ENCODE measurements at regions not wholly inside any gene's neighbourhood (a gene's known extent, or its start where the extent isn't known, plus 50 kb on each side); places are given as distances from the start of the nearest gene placed in this dataset.

- no peak for DNase-seq (ENCODE audit: low read depth in 2 of 2)
These were observed 255.9 kb upstream of the GLI3 start for GRCh38 chr7:42492920-42493319.

- DNase-seq (ENCODE audit: low read depth in 2 of 2) = no peak
These were observed 254.1 kb upstream of the GLI3 start for GRCh38 chr7:42491106-42491505.

DNA sequence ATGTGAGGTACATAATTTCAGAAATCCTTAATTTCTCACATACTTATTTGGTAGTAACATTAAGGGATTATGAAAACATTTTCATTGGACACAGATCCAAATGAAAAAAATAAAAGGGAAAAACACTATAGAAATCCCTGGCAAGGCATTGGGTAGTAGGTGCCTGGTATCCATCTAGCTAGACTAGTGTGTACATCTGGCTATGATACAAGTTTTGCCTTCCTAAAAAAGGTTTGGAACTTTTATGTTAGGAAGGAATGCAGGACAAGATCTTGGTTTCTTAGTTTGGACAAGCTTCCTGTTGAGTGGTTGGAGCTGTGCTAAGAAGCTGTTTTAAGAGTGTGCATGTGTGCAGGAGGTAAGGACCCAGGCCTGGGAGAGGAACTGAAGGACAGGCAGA, 252.3 kb upstream of the GLI3 start:
- no peak for DNase-seq (ENCODE audit: low read depth in 2 of 2)

- DNase-seq (ENCODE audit: low read depth in 2 of 2) = no peak
These were observed 248.3 kb upstream of the GLI3 start for GRCh38 chr7:42485301-42485766.

DNA sequence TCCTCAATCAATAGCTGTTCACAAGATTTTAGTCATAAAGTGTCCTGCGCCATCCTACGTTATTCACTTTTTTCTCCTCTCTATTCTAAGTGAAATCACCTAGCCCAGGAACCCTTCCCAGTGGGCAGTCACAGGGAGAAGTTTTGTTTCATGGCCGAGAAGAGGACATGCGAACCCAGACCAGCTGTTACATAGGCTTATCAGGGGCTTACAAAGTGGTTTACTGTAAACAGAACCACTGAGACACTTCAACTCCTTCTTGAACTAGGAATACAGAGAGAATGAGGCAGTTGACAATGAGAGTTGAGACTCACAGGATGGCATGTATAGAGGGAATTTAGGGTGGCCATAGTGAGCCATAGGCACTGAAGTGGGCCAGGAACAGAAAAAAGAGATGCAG, 246.9 kb upstream of the GLI3 start:
- no peak for DNase-seq (ENCODE audit: low read depth in 2 of 2)

DNA sequence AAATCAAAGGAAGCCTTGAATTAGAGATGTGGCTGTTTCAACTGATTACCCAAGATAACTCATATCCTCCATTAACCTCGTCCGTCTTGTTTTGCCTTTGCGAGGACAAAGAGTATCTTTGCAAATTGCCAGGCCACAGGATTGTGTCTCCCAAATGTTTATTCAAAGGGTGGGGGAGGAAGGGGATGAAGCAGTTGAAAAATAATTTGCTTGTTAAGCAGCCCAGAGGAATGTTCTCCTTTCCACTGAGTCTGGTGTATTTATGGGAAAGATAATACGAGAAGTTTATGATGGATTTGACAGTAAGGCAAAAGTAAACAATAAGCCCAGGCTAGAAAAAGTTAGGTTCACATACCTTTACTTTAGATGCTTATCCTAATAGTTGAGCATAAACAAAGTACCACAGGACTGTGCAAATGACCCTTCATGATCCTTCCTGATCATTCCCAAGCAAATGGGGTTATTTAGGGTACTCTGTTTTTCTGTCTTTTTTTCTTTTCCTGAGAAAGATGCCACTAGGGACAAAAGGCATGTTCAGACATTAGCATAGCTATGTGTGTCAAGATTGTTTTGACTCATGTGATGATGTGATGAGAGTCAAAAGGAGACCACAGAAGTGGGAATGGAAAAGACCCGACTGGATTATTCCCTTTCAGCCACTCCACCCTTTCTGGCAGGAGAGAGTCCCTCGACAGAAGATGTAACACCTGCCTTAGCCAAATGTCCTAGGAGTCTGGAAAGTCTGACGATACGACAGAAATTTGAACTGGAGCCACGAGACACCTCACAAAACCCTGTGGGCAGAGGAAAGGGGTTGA, 243.0 kb upstream of the GLI3 start:
- DNase-seq (ENCODE audit: low read depth in 2 of 2) = no peak

DNA sequence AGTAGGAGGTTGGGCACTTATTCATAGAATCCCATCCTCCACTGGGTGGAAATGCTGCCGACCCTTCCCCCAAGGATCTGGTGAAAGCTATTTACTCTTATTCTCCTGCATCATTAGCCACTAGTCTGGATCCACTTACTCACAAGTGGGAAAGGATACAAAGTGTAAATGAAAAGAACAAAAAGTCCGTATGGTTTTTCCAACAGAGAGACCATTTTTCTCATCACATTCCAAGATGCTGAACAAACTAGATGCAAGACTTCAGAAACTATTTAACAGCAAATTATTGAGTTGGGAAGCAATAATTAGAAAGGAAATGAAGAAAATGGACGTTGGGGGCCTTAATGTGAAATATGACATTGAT, 242.4 kb upstream of the GLI3 start:
- DNase-seq (ENCODE audit: low read depth in 2 of 2) = no peak

- DNase-seq (ENCODE audit: low read depth in 2 of 2) = no peak
These were observed 241.7 kb upstream of the GLI3 start for GRCh38 chr7:42478717-42479116.

DNA sequence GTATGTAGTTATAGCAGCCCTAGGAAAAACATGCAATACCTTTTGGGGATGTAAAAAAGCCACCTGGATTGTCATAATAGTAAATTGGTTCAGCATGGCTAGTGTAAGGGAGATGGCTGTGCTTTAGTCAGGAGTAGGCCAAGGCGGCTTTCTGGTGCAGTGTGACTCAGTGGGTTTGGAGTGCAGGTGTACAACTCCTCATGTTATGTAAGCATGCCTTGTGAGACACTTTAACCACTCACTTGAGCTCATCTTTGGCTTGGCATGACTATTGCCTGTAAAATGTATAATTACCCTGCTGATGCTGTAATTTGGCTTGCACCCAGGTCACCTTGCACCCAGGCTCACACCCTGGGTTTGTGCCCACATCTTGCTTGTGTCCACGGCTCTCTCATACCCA, 239.2 kb upstream of the GLI3 start:
- DNase-seq (ENCODE audit: low read depth in 2 of 2) = no peak

DNA sequence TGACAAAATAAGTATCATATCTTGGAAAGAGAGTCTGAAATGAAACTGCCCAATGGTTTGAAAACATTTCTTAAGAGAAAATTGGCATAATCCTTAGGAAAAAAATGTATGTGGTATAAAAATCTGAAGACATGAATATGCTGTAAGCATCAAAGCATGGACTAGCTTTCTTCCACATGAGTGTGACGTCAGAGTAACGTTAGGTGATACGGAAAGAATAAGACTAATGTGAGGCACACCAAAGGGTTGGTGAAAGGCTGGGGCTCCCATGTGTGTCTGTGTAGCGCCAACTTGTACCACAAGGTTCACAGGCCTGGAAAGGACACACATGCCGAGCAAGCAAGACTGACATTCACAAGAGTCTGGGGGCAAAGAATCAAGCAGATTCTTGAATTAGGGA, 238.1 kb upstream of the GLI3 start:
- no peak for DNase-seq (ENCODE audit: low read depth in 2 of 2)

GRCh38 chr7:42473099-42473498, 236.1 kb upstream of the GLI3 start:
- DNase-seq (ENCODE audit: low read depth in 2 of 2) = no peak

- no peak for DNase-seq (ENCODE audit: low read depth in 2 of 2)
These were observed 234.7 kb upstream of the GLI3 start for GRCh38 chr7:42471573-42472174.

- DNase-seq (ENCODE audit: low read depth in 2 of 2) = no peak
These were observed 232.3 kb upstream of the GLI3 start for GRCh38 chr7:42469341-42469740.

DNA sequence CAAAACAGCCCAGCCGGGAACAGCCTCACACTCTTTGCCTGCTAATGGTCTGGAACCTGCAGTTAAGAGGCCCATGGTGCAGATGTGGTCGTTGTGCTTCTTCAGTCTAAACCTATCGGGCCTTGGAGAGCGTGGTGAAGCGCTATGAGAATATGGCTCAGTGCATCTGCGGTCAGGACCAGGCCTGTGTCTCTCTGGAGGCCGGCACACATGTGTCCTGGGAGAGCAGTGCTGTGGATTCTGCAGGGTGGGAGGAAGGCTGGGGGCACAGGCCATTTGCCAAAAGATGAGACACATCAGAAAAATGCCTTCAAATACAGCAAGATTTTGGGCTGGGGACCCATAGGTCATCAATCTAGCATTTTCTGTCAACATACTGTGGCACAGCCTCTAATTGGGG, 231.5 kb upstream of the GLI3 start:
- no peak for DNase-seq (ENCODE audit: low read depth in 2 of 2)

DNA sequence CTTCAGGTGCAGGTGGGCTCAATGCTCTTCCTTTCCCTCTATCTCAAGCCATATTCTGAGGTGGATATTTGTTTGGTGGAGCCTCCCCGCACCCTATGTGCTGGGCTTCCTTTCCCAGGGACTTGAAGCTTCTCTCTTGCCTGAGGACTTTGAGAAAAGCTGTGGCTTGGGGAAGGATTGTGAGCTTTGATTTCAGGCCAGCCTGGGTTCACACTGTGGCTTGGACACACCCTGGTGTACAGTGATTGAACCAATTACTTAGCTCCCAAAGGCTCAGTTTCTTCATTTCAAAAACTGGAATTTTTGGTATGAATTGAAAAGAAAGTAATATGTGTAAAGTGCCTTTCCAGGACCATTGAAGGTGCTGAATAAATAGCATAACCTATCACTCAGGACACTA, 224.5 kb upstream of the GLI3 start:
- no peak for DNase-seq (ENCODE audit: low read depth in 2 of 2)

GRCh38 chr7:42460933-42461332, 223.9 kb upstream of the GLI3 start:
- no peak for DNase-seq (ENCODE audit: low read depth in 2 of 2)

- no peak for DNase-seq (ENCODE audit: low read depth in 2 of 2)
These were observed 223.1 kb upstream of the GLI3 start for GRCh38 chr7:42460148-42460547.

DNA sequence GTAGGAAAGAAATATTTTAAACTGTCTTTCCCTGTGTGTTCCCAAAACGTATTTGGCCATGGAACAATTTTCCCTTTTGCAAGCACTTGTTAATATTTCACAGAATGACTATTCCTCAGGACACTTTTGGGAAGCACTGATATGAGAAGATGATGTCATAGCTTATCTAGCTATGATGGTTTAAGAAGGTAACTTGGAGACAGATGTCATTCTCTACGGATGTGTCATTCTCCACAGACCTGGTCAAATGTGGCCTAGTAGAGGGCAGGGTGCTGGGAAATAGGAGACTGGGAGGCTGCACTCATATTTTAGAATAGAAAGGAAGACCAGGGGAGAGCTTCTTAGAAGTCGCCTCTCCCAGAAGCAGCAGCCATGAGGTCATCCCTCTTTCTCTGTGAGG, 220.7 kb upstream of the GLI3 start:
- no peak for DNase-seq (ENCODE audit: low read depth in 2 of 2)

DNA sequence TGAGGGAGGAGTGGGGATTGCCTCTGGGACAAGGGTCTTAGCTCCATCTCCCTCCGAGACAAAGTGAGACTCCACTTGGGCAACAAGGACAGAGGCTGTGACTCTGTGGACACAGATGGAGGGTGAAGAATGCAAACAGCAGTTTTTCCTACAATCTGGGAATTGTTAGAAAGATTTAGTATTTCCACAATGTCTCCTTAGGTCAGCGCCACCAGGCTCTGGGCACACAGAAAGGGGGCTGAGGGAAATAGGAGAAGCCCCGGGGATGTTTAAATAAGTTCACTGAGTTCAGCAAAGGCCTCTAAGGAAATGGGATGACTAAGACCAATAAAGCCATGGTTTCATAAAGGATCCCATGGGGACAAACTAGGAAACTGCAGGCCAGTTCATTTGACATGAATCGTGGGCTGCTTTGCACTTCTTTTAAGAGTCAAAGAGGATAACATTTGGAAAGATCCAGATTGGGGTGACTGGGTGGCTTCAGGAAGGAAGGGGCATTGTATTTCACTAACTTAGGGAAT, 219.8 kb upstream of the GLI3 start:
- no peak for DNase-seq (ENCODE audit: low read depth in 2 of 2)

- DNase-seq (ENCODE audit: low read depth in 2 of 2) = no peak
These were observed 219.3 kb upstream of the GLI3 start for GRCh38 chr7:42456267-42456666.

- DNase-seq (ENCODE audit: low read depth in 2 of 2) = no peak
These were observed 216.9 kb upstream of the GLI3 start for GRCh38 chr7:42453931-42454361.

- no peak for DNase-seq (ENCODE audit: low read depth in 2 of 2)
These were observed 215.3 kb upstream of the GLI3 start for GRCh38 chr7:42452356-42452755.

- DNase-seq (ENCODE audit: low read depth in 2 of 2) = no peak
These were observed 212.4 kb upstream of the GLI3 start for GRCh38 chr7:42449431-42449830.
